IMR-90 (cell line): ENCODE measurements at regions not wholly inside any gene's neighbourhood (a gene's known extent, or its start where the extent isn't known, plus 50 kb on each side); places are given as distances from the start of the nearest gene placed in this dataset.

Experiments used
- ATAC-seq: fragments of 200-7000 bp; cut with Tn5 transposase; 2 replicates; pipeline ENCODE4 v1.9.1; 2020; ENCODE audit warnings: low read depth, mild to moderate bottlenecking, moderate library complexity
- BruUV-seq: library from RNA; stranded (reverse); fragments of 400-500 nt; replicated peaks from 2 replicates; lab custom pipeline; 2021; lab: Mats Ljungman, UMichigan
- CTCF ChIA-PET: fragments of 300-600 bp; formaldehyde crosslinking; extraction: SDS; loops from one replicate; lab custom pipeline; 2021; ENCODE audit warnings: antibody characterized with exemption; lab: Yijun Ruan, JAX
- POLR2A ChIA-PET: fragments of 300-600 bp; sonication (Branson Sonifier 250); formaldehyde crosslinking; loops from one replicate; lab custom pipeline; 2022; ENCODE audit warnings: antibody characterized with exemption; ENCODE audit not compliant: unreplicated experiment; lab: Charles Lee
- DNase-seq: peaks from one replicate; pipeline ENCODE4 v3.0.0; 2013
- H2AFZ ChIP-seq: replicated peaks from 2 replicates; pipeline ENCODE3; 2013; ENCODE audit warnings: low read length, mild to moderate bottlenecking; ENCODE audit not compliant: poor library complexity
- H2AK5ac ChIP-seq: 2 replicates; pipeline ENCODE4 v1.6.1; 2013; ENCODE audit warnings: low read depth, low read length, inconsistent platforms
- H2AK9ac ChIP-seq: replicated peaks from 2 replicates; pipeline ENCODE3; 2013; ENCODE audit warnings: mild to moderate bottlenecking, low read depth, low read length, moderate library complexity; ENCODE audit not compliant: poor library complexity
- H2BK120ac ChIP-seq: 2 replicates; pipeline ENCODE4 v1.6.1; 2013; ENCODE audit warnings: low read depth, low read length, inconsistent platforms
- H2BK15ac ChIP-seq: 3 replicates; pipeline ENCODE4 v1.6.1; 2013; ENCODE audit warnings: low read depth, low read length, inconsistent platforms
- H2BK20ac ChIP-seq: 2 replicates; pipeline ENCODE4 v1.6.1; 2013; ENCODE audit warnings: low read depth, mild to moderate bottlenecking, inconsistent platforms, low read length, moderate library complexity
- H2BK5ac ChIP-seq: 2 replicates; pipeline ENCODE4 v1.6.1; 2013; ENCODE audit warnings: mild to moderate bottlenecking, low read depth, low read length, inconsistent platforms; ENCODE audit not compliant: poor library complexity, severe bottlenecking
- H3K14ac ChIP-seq: replicated peaks from 2 replicates; pipeline ENCODE4 v1.6.1; 2013; ENCODE audit warnings: low read depth, low read length, inconsistent platforms
- H3K18ac ChIP-seq: 2 replicates; pipeline ENCODE4 v1.6.1; 2013; ENCODE audit warnings: low read depth, low read length, control low read depth
- H3K23ac ChIP-seq: 2 replicates; pipeline ENCODE4 v1.6.1; 2013; ENCODE audit warnings: low read depth, low read length, inconsistent platforms
- H3K27ac ChIP-seq: 2 replicates; pipeline ENCODE4 v1.5.1; 2013; ENCODE audit warnings: mild to moderate bottlenecking, control low read depth, low read length; ENCODE audit not compliant: insufficient read depth
- H3K27me3 ChIP-seq: 2 replicates; pipeline ENCODE4 v1.6.1; 2013; ENCODE audit warnings: low read length; ENCODE audit not compliant: control insufficient read depth, insufficient read depth
- H3K36me3 ChIP-seq: 2 replicates; pipeline ENCODE4 v1.6.1; 2013; ENCODE audit warnings: low read length, mixed read lengths; ENCODE audit not compliant: control insufficient read depth, insufficient read depth
- H3K4ac ChIP-seq: 2 replicates; pipeline ENCODE4 v1.6.1; 2013; ENCODE audit warnings: low read depth, low read length, inconsistent platforms
- H3K4me1 ChIP-seq: 2 replicates; pipeline ENCODE4 v1.6.1; 2013; ENCODE audit warnings: low read length, mixed read lengths; ENCODE audit not compliant: control insufficient read depth, insufficient read depth
- H3K4me2 ChIP-seq: 2 replicates; pipeline ENCODE4 v1.6.1; 2013; ENCODE audit warnings: low read depth, mild to moderate bottlenecking, control low read depth, low read length, moderate library complexity
- H3K4me3 ChIP-seq: 2 replicates; pipeline ENCODE4 v1.5.1; 2013; ENCODE audit warnings: low read depth, mild to moderate bottlenecking, control low read depth, low read length, moderate library complexity; ENCODE audit not compliant: insufficient read depth
- H3K56ac ChIP-seq: 2 replicates; pipeline ENCODE4 v1.6.1; 2013; ENCODE audit warnings: low read length, inconsistent platforms; ENCODE audit not compliant: insufficient read depth; ENCODE audit errors: extremely low read depth
- H3K79me1 ChIP-seq, 2 experiments: 2 replicates each; pipeline ENCODE4 v1.6.1; 2013; ENCODE audit warnings: low read length in 2 of 2, inconsistent platforms in 1 of 2, low read depth in 1 of 2
- H3K9ac ChIP-seq: 2 replicates; pipeline ENCODE4 v1.6.1; 2013; ENCODE audit warnings: low read depth, low read length, control low read depth
- H3K9me1 ChIP-seq: 2 replicates; pipeline ENCODE4 v1.6.1; 2013; ENCODE audit warnings: low read length, inconsistent platforms; ENCODE audit not compliant: insufficient read depth
- H3K9me3 ChIP-seq: 2 replicates; pipeline ENCODE4 v1.6.1; 2013; ENCODE audit warnings: low read length; ENCODE audit not compliant: control insufficient read depth, insufficient read depth
- H4K20me1 ChIP-seq: 2 replicates; pipeline ENCODE4 v1.6.1; 2013; ENCODE audit warnings: low read length, inconsistent platforms; ENCODE audit not compliant: insufficient read depth
- H4K5ac ChIP-seq: 2 replicates; pipeline ENCODE4 v1.6.1; 2013; ENCODE audit warnings: mild to moderate bottlenecking, low read depth, low read length, control low read depth
- H4K8ac ChIP-seq, 2 experiments: 2 replicates each; pipeline ENCODE4 v1.6.1; 2013; ENCODE audit warnings: low read depth in 2 of 2, low read length in 2 of 2, control low read depth in 1 of 2, inconsistent platforms in 1 of 2
- H4K91ac ChIP-seq: 2 replicates; pipeline ENCODE4 v1.6.1; 2013; ENCODE audit warnings: low read depth, low read length, inconsistent platforms; ENCODE audit not compliant: insufficient read depth
- BHLHE40 ChIP-seq: fragments of 150-350 bp; IDR thresholded peaks from 2 replicates; pipeline ENCODE4 v1.6.1; 2016; ENCODE audit warnings: mild to moderate bottlenecking, low read depth, low read length
- CEBPB ChIP-seq: IDR thresholded peaks from 2 replicates; pipeline ENCODE4 v1.6.1; 2012; ENCODE audit warnings: low read depth, low read length, improper control_type of control experiment
- CHD1 ChIP-seq: IDR thresholded peaks from 2 replicates; pipeline ENCODE4 v1.6.1; 2012; ENCODE audit warnings: low read depth, low read length, improper control_type of control experiment
- FOS ChIP-seq: fragments of 150-350 bp; IDR thresholded peaks from 2 replicates; pipeline ENCODE4 v1.6.1; 2016; ENCODE audit warnings: low read depth, low read length
- MAFK ChIP-seq: IDR thresholded peaks from 2 replicates; pipeline ENCODE4 v1.6.1; 2012; ENCODE audit warnings: low read depth, low read length, improper control_type of control experiment
- MAZ ChIP-seq: IDR thresholded peaks from 2 replicates; pipeline ENCODE4 v1.6.1; 2012; ENCODE audit warnings: low read depth, mild to moderate bottlenecking, low read length, improper control_type of control experiment, moderate library complexity, borderline replicate concordance
- MXI1 ChIP-seq: IDR thresholded peaks from 2 replicates; pipeline ENCODE4 v1.6.1; 2012; ENCODE audit warnings: low read depth, mild to moderate bottlenecking, low read length, moderate library complexity, borderline replicate concordance
- NFE2L2 ChIP-seq: fragments of 150-350 bp; IDR thresholded peaks from 2 replicates; pipeline ENCODE4 v1.6.1; 2016; ENCODE audit warnings: low read depth, mild to moderate bottlenecking, low read length
- POLR2A ChIP-seq: IDR thresholded peaks from 2 replicates; pipeline ENCODE4 v1.6.1; 2012; ENCODE audit warnings: mild to moderate bottlenecking, low read depth, low read length
- RAD21 ChIP-seq: IDR thresholded peaks from 2 replicates; pipeline ENCODE4 v1.6.1; 2012; ENCODE audit warnings: low read length, improper control_type of control experiment
- RCOR1 ChIP-seq: IDR thresholded peaks from 2 replicates; pipeline ENCODE4 v1.6.1; 2012; ENCODE audit warnings: mild to moderate bottlenecking, low read length, improper control_type of control experiment; ENCODE audit not compliant: insufficient replicate concordance
- RFX5 ChIP-seq: IDR thresholded peaks from 2 replicates; pipeline ENCODE4 v1.8.0; 2012; ENCODE audit warnings: low read depth, mild to moderate bottlenecking, low read length, moderate library complexity
- WGBS, 2 experiments: methylation state at CpG; one replicate each; pipeline versions ENCODE4 v1.1.5 to v1.1.7; 2013; ENCODE audit warnings: missing lambda C conversion rate in 2 of 2; ENCODE audit not compliant: insufficient read length in 1 of 2; ENCODE audit errors: extremely low coverage in 2 of 2; 5-methylcytosine and 5-hydroxymethylcytosine counted together
- dilution Hi-C: fragments of 300-500 bp; cut with HindIII; formaldehyde crosslinking; loops from one replicate; pipeline ENCODE4 v1.14.3; 2018; ENCODE audit warnings: low sequenced_read_pairs; ENCODE audit not compliant: unreplicated experiment
- in situ Hi-C: fragments of 300-500 bp; cut with MboI; formaldehyde crosslinking; loops from 3 replicates; pipeline ENCODE4 v1.14.3; 2019; ENCODE audit warnings: low sequenced_read_pairs, inconsistent platforms, mixed read lengths
- intact Hi-C: fragments of 100-400 bp; cut with micrococcal nuclease; formaldehyde crosslinking; loops from 2 replicates; pipeline ENCODE4 v1.10.0; 2022

DNA sequence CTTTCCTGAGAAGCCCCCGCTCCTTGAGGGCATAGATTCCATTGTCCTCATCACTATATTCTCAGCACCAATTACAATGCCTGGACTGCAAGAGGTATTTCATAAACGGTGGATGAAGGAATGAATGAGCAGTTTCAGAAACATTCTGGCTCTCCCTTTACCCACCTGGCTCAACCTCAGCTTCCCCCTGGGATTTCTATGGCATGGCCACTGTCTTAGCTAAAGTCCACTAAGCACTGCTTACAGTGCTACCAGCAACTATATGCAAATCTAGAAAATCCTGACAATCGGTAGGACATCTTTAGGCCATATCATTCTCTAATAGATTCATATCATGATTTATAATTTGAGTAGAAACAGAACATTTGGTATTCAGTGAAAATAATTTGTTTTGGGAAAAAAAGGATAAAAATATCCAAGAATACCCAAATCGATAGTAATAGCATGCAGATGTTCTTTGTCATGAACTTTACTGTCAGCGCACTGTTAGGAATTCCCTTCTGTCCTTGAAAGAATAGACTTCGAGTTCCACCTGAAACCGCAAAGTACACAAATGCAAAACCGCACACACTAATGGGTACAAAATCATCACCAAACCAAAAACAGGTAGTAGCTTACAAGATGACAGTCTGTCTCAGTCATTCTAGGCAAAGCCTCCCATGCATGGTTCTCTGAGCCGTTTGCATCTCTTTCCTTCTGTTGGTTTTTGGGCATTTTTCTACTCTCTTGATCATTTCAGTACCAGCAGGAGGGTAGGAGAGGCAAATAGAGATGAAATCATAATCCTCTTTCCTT lies 303.6 kb upstream of the ID2 start:
- in situ Hi-C loops = no loop called here
- Histone ChIP-seq H2AFZ (no peak overlapping the region), H3K18ac (no peak overlapping the region), H3K4ac (no peak overlapping the region), H4K91ac (no peak overlapping the region), H3K4me1 (no peaks in the 10 kb centered on the region), H3K27ac (no peak overlapping the region), H3K4me3 (no peak overlapping the region), H3K23ac (no peak overlapping the region), H2BK120ac (no peak overlapping the region), H3K9ac (no peak overlapping the region), H4K5ac (no peak overlapping the region), H3K56ac (no peak overlapping the region), H3K36me3 (no peaks in the 10 kb centered on the region), H3K14ac (no peak overlapping the region), H3K9me3 (no peaks in the 10 kb centered on the region), H2BK15ac (no peak overlapping the region), H2BK5ac (no peak overlapping the region), H3K79me1 (no peaks in the 10 kb centered on the region), H2BK20ac (no peak overlapping the region), H3K27me3 (peaks cover 2% of the 10 kb centered on the region; the same call in 1 of the 2 replicates), H3K4me2 (no peak overlapping the region), H2AK5ac (no peak overlapping the region), H3K9me1 (no peaks in the 10 kb centered on the region), H4K20me1 (no peaks in the 10 kb centered on the region), H4K8ac (no peak overlapping the region), H2AK9ac (no peak overlapping the region)
- ChIA-PET CTCF (no interaction called here), POLR2A (no interaction called here)
- BruUV-seq = no TSS peak
- no peak for TF ChIP-seq RCOR1
- no peak for TF ChIP-seq MXI1
- TF ChIP-seq MAFK = no peak
- TF ChIP-seq MAZ = no peak
- no peak for TF ChIP-seq FOS
- TF ChIP-seq NFE2L2 = no peak
- TF ChIP-seq RFX5 = no peak
- no peak for TF ChIP-seq CHD1
- no peak for TF ChIP-seq CEBPB
- TF ChIP-seq POLR2A = no peak
- TF ChIP-seq RAD21 = no peak
- no peak for TF ChIP-seq BHLHE40
- WGBS, 2 experiments = no CpG with 5 or more reads among the region's 9 CpGs
- intact Hi-C loops = no loop called here
- ATAC-seq = no peak
- dilution Hi-C loops = no loop called here
- no peak for DNase-seq
